ENCODE measurements at regions not wholly inside any gene's neighbourhood (a gene's known extent, or its start where the extent isn't known, plus 50 kb on each side); places are given as distances from the start of the nearest gene placed in this dataset.

DNA sequence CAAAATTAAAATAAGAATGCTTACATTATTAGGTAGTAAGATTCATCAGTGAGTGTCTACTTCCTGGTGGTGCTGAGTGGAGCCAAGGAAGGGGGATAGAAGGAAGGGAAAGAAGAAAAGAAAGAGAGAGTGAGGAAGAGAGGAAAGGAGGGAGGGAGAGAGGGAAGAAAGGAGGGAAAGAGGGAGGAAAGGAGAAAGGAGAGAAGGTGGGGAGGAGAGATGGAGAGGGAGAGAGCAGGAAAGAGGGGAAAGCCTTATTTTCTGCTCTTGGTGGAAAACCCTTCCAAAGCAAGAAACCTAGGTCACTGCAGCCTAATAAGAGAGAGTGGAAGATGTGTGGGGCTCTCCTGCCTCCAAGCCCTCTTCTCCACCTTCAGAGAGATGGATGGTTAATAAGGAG, 90.2 kb upstream of the EEF1E1 start:
- no peak overlapping the region for H3K27ac ChIP-seq
- no peak for TF ChIP-seq ZFX (IDR thresholded peaks at IDR 0.05; ENCODE audit: borderline replicate concordance)
- TF ChIP-seq, protein P1, sequence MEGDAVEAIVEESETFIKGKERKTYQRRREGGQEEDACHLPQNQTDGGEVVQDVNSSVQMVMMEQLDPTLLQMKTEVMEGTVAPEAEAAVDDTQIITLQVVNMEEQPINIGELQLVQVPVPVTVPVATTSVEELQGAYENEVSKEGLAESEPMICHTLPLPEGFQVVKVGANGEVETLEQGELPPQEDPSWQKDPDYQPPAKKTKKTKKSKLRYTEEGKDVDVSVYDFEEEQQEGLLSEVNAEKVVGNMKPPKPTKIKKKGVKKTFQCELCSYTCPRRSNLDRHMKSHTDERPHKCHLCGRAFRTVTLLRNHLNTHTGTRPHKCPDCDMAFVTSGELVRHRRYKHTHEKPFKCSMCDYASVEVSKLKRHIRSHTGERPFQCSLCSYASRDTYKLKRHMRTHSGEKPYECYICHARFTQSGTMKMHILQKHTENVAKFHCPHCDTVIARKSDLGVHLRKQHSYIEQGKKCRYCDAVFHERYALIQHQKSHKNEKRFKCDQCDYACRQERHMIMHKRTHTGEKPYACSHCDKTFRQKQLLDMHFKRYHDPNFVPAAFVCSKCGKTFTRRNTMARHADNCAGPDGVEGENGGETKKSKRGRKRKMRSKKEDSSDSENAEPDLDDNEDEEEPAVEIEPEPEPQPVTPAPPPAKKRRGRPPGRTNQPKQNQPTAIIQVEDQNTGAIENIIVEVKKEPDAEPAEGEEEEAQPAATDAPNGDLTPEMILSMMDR (IDR thresholded peaks at IDR 0.05), result no peak

DNA sequence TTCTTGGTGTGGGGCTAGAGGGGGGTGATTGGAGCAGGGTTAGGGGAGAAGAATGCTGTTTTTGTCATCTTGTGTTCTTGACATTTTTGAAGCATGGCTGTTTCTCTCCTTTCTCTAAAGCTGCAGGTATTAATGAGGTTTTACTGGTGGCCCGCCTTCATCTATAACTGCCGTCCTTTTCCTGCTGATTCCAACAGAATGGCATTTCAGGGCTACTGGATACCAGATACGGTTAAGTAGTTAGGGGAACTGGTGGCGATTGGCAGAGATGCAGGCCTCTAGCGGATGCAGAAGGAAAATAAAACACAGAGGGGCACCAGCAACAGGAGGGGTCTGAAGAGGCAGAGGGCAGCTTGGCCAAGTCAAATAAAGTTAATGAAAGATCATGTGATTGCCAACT, 89.7 kb upstream of the EEF1E1 start:
- no peak overlapping the region for H3K27ac ChIP-seq
- TF ChIP-seq, protein P1 (IDR thresholded peaks at IDR 0.05), result no peak
- no peak for TF ChIP-seq ZFX (IDR thresholded peaks at IDR 0.05; ENCODE audit: borderline replicate concordance)

DNA sequence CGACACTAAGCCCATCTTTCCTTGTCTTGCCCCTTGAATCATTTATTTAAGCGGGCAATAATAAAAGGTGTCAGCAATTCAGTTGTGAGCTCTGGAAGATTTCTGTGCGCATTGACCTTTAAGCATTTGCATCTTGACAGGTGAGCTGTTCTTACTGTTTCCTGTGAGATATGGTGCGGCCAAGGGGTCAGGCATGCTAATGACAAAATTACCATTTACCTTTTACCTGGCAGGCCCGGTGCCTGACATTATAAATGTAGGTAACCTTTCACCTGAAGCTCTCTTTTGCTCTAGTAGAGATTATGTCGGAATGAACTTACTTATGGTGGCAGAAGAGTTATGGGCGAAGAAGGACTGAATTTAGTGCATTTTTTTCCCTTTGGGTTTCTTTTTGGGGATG, 89.3 kb upstream of the EEF1E1 start:
- no peak for TF ChIP-seq ZFX (IDR thresholded peaks at IDR 0.05; ENCODE audit: borderline replicate concordance)
- TF ChIP-seq, protein P1 (IDR thresholded peaks at IDR 0.05), result no peak
- H3K27ac ChIP-seq, result no peak overlapping the region

DNA sequence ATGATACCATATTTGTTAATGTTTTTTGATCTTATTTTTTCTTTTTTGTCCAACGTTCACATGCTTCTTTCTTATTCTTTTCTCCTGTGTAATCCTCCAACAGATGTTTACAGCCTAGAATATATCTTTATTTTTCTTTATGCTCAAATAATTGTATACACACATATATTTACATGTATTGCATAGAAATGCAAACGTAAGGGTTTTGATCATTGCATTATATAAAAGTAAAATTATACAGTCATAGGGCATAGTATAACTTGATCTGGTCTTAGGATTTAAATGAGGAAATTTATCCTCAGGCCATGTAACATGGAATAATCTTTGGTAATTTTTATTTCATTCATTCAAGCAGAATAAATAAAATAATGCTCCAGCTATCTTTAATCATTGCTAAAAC, 84.9 kb upstream of the EEF1E1 start:
- H3K27ac ChIP-seq, result no peak overlapping the region
- TF ChIP-seq, protein P1 (IDR thresholded peaks at IDR 0.05), result no peak
- no peak for TF ChIP-seq ZFX (IDR thresholded peaks at IDR 0.05; ENCODE audit: borderline replicate concordance)

DNA sequence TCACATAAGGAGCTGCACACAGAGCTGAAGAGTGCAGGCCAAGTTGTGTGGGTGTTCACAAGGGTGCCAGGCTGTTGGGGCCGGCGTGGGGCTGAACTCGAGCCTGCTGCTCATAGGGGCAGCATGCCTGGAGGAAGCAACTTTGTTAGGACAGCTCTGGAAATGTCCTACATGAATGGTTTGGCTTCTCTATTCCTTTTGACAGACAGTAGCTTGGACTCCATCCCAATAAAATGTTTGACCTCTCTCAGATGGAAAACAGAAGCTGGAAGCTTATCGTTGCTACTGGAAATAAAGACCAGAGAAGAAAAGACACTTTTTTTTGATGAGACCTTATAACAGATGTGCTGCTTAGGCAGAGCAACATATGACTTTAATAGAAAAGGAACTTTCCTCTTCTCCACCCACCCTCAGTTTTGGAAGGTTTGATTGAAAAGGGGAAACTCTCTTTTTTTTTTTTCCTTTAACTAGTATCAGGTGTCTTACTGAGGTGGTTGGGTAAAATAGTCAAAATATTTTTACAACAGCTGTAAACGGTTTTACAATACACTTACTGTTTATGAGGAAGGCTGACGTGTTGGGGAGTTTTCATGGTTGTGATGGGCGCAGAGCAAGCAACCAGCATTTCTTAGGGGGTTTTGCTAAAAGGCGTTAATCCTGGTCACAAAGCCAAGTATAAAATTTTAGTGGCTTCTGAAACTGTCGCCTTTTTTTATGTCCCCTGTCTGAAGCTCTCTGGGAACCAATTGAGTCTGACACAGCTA, 80.7 kb upstream of the EEF1E1 start:
- H3K27ac ChIP-seq, result no peak overlapping the region
- no peak for TF ChIP-seq ZFX (IDR thresholded peaks at IDR 0.05; ENCODE audit: borderline replicate concordance)
- TF ChIP-seq, protein P1 (IDR thresholded peaks at IDR 0.05), result no peak

DNA sequence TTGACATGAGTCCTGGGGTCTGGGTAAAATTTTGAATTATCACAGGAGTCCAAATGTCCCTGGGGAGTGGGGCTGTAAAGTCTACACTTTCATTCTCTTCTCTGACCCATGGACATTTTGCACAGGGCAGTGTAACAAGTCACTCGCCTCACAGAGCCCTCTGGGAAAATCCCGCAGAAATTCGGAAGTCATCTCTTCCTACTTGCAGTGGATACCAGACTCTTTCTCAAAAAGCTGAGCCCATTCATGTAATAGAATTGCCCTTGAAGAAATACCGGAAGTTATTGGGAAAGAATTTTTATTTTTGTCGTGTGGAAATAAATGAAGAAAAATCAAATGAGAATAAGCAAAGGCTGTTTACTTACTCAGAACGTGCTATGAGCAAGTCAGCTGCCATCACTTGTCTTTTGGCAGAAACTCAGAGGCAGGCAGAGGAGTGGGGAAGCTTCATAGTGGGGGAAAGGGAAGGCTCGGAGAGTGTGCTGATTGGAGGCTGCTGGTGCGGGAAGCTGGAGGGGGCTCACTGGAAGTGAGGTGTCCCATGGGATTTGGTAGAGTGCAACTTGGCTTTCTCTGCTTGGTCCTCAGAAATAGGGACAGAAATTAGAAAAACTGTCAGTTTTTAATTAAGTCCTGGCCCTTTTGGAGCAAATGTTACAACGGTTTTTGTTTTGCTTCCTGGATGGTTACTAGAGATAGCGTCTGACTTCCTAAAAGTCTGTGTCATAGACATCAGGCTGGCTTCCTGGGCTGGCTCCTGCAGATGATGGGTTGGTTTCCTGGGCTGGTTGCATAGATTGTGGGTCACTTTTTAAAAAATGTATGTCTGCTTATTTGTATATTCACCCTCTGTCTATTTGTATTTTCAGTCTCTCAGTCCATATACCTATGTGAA, 79.8 kb upstream of the EEF1E1 start:
- no peak overlapping the region for H3K27ac ChIP-seq
- TF ChIP-seq ZFX (IDR thresholded peaks at IDR 0.05; ENCODE audit: borderline replicate concordance), result no peak
- TF ChIP-seq, protein P1 (IDR thresholded peaks at IDR 0.05), result no peak

Data from 22Rv1 (cell line).